ENCODE measurements at regions not wholly inside any gene's neighbourhood (a gene's known extent, or its start where the extent isn't known, plus 50 kb on each side); places are given as distances from the start of the nearest gene placed in this dataset.

- CTCF ChIA-PET = no interaction called here
- Mint-ChIP-seq H3K4me3 (no peak overlapping the region), H3K36me3 (ENCODE audit: low read depth) (no peaks in the 10 kb centered on the region), H3K4me1 (ENCODE audit: low read depth) (no peaks in the 10 kb centered on the region), H3K9me3 (no peaks in the 10 kb centered on the region), H3K27ac (no peak overlapping the region), H3K27me3 (ENCODE audit: low read depth) (no peaks in the 10 kb centered on the region)
- intact Hi-C loops (cut with micrococcal nuclease) = no loop called here
- DNase-seq = no peak
Measured at GRCh38 chr1:195898373-195898772, 709.9 kb downstream of the KCNT2 start.

DNA sequence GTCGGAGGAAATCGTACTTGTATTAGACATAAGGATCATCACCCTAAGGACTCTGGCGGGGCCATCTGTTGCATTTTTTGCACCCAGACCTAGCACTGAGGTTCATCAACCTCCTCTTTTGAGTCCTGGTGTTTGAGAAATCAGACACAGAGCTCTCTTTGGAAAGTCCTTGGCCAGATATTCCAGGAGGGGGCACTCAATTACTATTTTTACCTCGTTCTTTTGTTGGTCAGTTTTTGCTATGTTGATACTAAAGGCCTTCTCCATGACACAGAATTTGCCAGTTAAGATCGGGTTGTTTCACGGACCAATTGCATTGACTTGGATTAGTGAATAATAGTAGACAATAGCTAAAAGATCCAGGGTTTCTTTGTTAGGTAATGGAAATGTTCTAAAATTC lies 711.2 kb downstream of the KCNT2 start:
- no peaks in the 10 kb centered on the region for H3K4me1 Mint-ChIP-seq (ENCODE audit: low read depth)
- no peak overlapping the region for H3K4me3 Mint-ChIP-seq
- no peak overlapping the region for H3K27ac Mint-ChIP-seq
- intact Hi-C loops (cut with micrococcal nuclease) = no loop called here
- CTCF ChIA-PET = no interaction called here
- DNase-seq = no peak
- H3K9me3 Mint-ChIP-seq = peaks cover 3% of the 10 kb centered on the region
- no peaks in the 10 kb centered on the region for H3K27me3 Mint-ChIP-seq (ENCODE audit: low read depth)
- no peaks in the 10 kb centered on the region for H3K36me3 Mint-ChIP-seq (ENCODE audit: low read depth)

GRCh38 chr1:195894411-195894810 lies 713.8 kb downstream of the KCNT2 start:
- no peak overlapping the region for H3K27ac Mint-ChIP-seq
- no peak overlapping the region for H3K4me3 Mint-ChIP-seq
- CTCF ChIA-PET = interaction anchor here (1.2 kb wide), 1 partner anchor 10 kb away, joined by 3 read pairs; no protein-coding TSS in a partner anchor
- intact Hi-C loops (cut with micrococcal nuclease) = no loop called here
- H3K9me3 Mint-ChIP-seq = peaks cover 12% of the 10 kb centered on the region
- H3K4me1 Mint-ChIP-seq (ENCODE audit: low read depth) = no peaks in the 10 kb centered on the region
- no peaks in the 10 kb centered on the region for H3K27me3 Mint-ChIP-seq (ENCODE audit: low read depth)
- DNase-seq = no peak
- no peaks in the 10 kb centered on the region for H3K36me3 Mint-ChIP-seq (ENCODE audit: low read depth)

DNA sequence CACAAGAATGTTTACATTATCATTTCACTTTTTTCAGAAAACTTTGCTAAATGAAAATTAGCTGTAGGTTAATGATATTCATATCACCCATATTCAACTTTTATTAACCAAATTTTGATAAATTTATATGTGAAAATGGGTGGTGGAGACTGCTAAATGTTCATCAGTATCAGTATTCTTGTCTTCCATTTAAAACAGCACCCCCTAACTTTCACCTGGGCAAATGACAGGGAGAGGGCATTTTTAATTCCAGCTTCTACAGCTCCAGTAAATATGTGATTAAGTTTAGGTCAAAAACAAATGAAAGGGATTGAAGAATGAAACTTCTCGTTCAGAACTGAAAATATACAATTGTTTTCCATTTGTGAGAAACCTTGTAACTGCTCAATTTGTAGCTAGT lies 722.2 kb downstream of the KCNT2 start:
- Mint-ChIP-seq H3K36me3 (ENCODE audit: low read depth) (no peaks in the 10 kb centered on the region), H3K27me3 (ENCODE audit: low read depth) (no peaks in the 10 kb centered on the region), H3K4me1 (ENCODE audit: low read depth) (no peaks in the 10 kb centered on the region), H3K9me3 (peaks cover 15% of the 10 kb centered on the region), H3K27ac (no peak overlapping the region), H3K4me3 (no peak overlapping the region)
- no peak for DNase-seq
- CTCF ChIA-PET = no interaction called here
- intact Hi-C loops (cut with micrococcal nuclease) = no loop called here

GRCh38 chr1:195878478-195878877 lies 729.8 kb downstream of the KCNT2 start:
- intact Hi-C loops (cut with micrococcal nuclease) = no loop called here

GRCh38 chr1:195876792-195877191 lies 731.4 kb downstream of the KCNT2 start:
- Mint-ChIP-seq H3K27me3 (ENCODE audit: low read depth) (no peaks in the 10 kb centered on the region), H3K36me3 (ENCODE audit: low read depth) (no peaks in the 10 kb centered on the region), H3K27ac (no peak overlapping the region), H3K4me1 (ENCODE audit: low read depth) (no peaks in the 10 kb centered on the region), H3K9me3 (no peaks in the 10 kb centered on the region), H3K4me3 (no peak overlapping the region)
- no peak for DNase-seq
- intact Hi-C loops (cut with micrococcal nuclease) = no loop called here
- CTCF ChIA-PET = no interaction called here

More at GRCh38 chr1:195878478-195878877, 729.8 kb downstream of the KCNT2 start:
- H3K27me3 Mint-ChIP-seq (ENCODE audit: low read depth) = no peaks in the 10 kb centered on the region
- no peak overlapping the region for H3K27ac Mint-ChIP-seq
- H3K4me1 Mint-ChIP-seq (ENCODE audit: low read depth) = no peaks in the 10 kb centered on the region
- H3K36me3 Mint-ChIP-seq (ENCODE audit: low read depth) = no peaks in the 10 kb centered on the region
- no peaks in the 10 kb centered on the region for H3K9me3 Mint-ChIP-seq
- DNase-seq = no peak
- CTCF ChIA-PET = no interaction called here
- no peak overlapping the region for H3K4me3 Mint-ChIP-seq

- Mint-ChIP-seq H3K9me3 (peaks cover 3% of the 10 kb centered on the region), H3K4me3 (no peak overlapping the region), H3K27ac (no peak overlapping the region), H3K27me3 (ENCODE audit: low read depth) (no peaks in the 10 kb centered on the region), H3K4me1 (ENCODE audit: low read depth) (no peaks in the 10 kb centered on the region), H3K36me3 (ENCODE audit: low read depth) (no peaks in the 10 kb centered on the region)
- CTCF ChIA-PET = no interaction called here
- DNase-seq = no peak
- intact Hi-C loops (cut with micrococcal nuclease) = no loop called here
Measured at GRCh38 chr1:195872376-195872775, 735.9 kb downstream of the KCNT2 start.

DNA sequence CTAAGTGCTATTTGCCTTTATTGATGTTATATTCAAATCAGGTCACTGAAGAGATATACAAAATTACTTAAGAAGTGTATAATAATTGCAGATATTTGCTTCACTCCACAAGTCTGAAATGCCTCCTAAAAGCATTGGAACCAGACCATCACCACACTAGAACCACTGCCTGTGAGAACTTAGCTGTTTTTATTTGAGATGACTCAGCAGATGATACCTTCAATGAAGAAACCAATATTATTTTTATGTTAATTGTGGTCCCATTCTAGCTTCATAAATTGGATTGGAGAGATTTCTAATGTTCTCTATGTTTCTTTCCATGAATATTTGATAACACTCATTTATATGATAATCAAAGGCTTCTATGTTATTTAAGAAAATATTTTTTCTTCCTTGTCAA lies 740.6 kb downstream of the KCNT2 start:
- no peak for DNase-seq
- no peaks in the 10 kb centered on the region for H3K4me1 Mint-ChIP-seq (ENCODE audit: low read depth)
- CTCF ChIA-PET = no interaction called here
- H3K4me3 Mint-ChIP-seq = no peak overlapping the region
- intact Hi-C loops (cut with micrococcal nuclease) = no loop called here
- peaks cover 3% of the 10 kb centered on the region for H3K9me3 Mint-ChIP-seq
- H3K36me3 Mint-ChIP-seq (ENCODE audit: low read depth) = no peaks in the 10 kb centered on the region
- no peak overlapping the region for H3K27ac Mint-ChIP-seq
- no peaks in the 10 kb centered on the region for H3K27me3 Mint-ChIP-seq (ENCODE audit: low read depth)

DNA sequence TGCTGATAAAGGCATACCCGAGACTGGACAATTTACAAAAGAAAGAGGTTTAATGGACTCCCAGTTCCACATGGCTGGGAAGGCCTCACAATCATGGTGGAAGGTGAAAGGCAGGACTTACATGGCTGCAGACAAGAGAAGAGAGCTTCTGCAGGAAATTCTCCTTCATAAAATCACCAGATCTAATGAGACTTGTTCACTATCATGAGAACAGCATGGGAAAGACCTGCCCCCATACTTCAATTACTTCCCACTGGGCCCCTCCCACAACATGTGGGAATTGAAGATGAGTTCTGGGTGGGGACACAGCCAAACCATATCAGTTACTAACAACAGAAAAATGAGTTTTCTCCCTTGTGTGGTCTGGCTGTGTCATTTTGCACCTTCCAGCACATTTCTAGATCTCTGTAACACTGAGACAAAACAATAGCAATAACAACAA lies 741.4 kb downstream of the KCNT2 start:
- H3K27me3 Mint-ChIP-seq (ENCODE audit: low read depth) = no peaks in the 10 kb centered on the region
- H3K4me3 Mint-ChIP-seq = no peak overlapping the region
- intact Hi-C loops (cut with micrococcal nuclease) = no loop called here
- peaks cover 3% of the 10 kb centered on the region for H3K9me3 Mint-ChIP-seq
- H3K27ac Mint-ChIP-seq = no peak overlapping the region
- no peak for DNase-seq
- CTCF ChIA-PET = no interaction called here
- no peaks in the 10 kb centered on the region for H3K4me1 Mint-ChIP-seq (ENCODE audit: low read depth)
- H3K36me3 Mint-ChIP-seq (ENCODE audit: low read depth) = no peaks in the 10 kb centered on the region

DNA sequence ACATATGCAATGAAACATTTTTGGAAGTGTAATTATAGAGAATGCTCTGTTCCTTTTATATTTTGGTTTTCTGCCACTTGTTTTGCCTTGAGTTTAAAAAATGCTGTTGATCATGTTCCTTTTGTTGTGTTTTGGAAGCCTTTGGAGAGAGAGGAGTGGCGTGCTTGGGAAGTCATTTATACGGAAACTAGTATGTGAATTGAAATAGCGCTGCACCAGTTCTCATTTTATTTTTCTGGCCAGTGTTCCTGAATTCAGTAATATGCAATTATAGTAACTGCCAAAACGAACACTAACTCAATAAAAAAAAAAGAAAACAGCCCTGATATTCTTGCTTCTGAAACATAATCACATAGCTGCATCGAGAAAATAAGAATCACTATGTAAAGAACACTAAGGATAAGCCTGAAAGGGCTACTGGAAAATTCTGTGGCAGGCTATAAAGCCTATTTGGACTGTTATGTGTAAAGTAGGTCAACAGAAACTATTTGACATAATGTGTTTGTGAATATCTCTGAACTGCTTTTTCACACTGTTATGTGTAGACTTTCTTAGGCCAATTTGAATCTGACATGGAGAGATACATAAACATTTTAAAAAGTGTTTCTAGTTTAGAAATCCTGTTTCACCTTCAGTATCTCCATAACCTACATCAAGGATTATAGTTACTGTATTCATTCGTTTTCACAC lies 742.0 kb downstream of the KCNT2 start:
- Mint-ChIP-seq H3K27me3 (ENCODE audit: low read depth) (no peaks in the 10 kb centered on the region), H3K4me3 (no peak overlapping the region), H3K27ac (no peak overlapping the region), H3K9me3 (peaks cover 3% of the 10 kb centered on the region), H3K36me3 (ENCODE audit: low read depth) (no peaks in the 10 kb centered on the region), H3K4me1 (ENCODE audit: low read depth) (no peaks in the 10 kb centered on the region)
- no peak for DNase-seq
- CTCF ChIA-PET = no interaction called here
- intact Hi-C loops (cut with micrococcal nuclease) = no loop called here

DNA sequence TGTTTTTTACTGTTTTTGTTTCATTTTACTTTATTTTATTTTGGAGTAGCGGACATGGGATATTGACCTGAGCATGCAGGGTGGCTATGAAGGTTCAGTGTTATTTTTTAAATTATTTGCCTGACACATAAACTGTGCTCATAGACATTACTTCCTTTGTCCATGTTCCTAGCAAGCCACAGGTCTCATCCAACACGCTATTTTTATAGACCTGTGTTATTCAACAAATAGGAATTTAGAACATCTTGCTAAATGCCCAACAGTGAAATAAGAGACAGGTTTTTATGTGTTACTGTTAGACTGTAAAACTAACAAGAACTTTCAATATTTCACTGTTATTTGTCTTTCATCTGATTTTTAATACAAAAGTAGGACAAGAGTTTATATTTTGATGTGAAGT lies 756.4 kb downstream of the KCNT2 start:
- CTCF ChIA-PET = no interaction called here
- H3K9me3 Mint-ChIP-seq = peaks cover 4% of the 10 kb centered on the region
- H3K27me3 Mint-ChIP-seq (ENCODE audit: low read depth) = no peaks in the 10 kb centered on the region
- H3K27ac Mint-ChIP-seq = no peak overlapping the region
- no peak overlapping the region for H3K4me3 Mint-ChIP-seq
- H3K4me1 Mint-ChIP-seq (ENCODE audit: low read depth) = no peaks in the 10 kb centered on the region
- DNase-seq = no peak
- H3K36me3 Mint-ChIP-seq (ENCODE audit: low read depth) = no peaks in the 10 kb centered on the region
- intact Hi-C loops (cut with micrococcal nuclease) = no loop called here

DNA sequence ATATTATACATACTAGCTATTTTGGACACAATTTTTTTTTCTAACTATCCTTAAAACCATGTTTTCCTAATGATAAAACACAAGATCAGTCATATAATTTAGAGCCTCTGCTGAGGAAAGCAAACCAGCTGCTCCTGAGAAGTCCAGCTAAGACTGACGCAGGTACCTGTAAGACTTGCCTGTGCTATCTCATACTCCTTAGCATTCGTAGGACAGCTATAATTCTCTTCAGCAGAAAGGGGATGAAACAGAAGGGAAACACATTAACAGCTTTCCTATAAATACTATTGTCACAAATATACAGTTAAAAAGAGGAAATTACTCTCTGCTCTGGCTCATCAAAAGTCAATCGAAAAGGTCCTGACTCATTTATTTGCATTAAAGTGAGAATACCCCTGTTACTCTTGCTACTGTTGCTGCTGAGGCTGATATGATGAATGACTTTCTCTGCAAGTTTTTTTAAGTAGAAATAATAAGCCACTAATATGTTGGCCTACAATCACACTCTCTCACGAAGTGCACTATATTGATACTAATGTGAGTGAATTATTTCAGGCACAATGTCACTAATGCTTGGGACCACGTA lies 757.1 kb downstream of the KCNT2 start:
- Mint-ChIP-seq H3K4me3 (no peak overlapping the region), H3K36me3 (ENCODE audit: low read depth) (no peaks in the 10 kb centered on the region), H3K27ac (no peak overlapping the region), H3K27me3 (ENCODE audit: low read depth) (no peaks in the 10 kb centered on the region), H3K4me1 (ENCODE audit: low read depth) (no peaks in the 10 kb centered on the region), H3K9me3 (peaks cover 4% of the 10 kb centered on the region)
- CTCF ChIA-PET = interaction anchor here (0.6 kb wide), 1 partner anchor 28 kb away, joined by 3 read pairs; no protein-coding TSS in a partner anchor
- intact Hi-C loops (cut with micrococcal nuclease) = no loop called here
- no peak for DNase-seq

DNA sequence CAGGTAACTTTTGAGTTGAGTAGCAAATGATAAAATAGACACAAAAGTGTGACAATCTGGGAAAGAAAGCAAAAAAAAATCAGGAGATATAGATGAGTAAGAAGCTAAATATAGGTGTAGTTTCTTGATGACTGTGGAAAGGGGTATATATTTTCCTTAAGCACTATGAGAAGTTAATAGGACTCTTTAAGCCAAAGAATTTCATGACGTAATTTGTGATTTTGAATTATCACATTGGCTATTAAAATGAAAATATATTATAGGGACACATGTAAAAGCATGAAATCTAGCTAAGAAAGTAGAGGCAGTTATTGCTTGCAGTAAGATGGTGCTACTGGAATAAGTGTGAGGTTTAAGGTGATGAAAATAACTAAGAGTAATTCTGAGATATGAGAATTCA lies 759.1 kb downstream of the KCNT2 start:
- Mint-ChIP-seq H3K27me3 (ENCODE audit: low read depth) (no peaks in the 10 kb centered on the region), H3K4me1 (ENCODE audit: low read depth) (no peaks in the 10 kb centered on the region)
- CTCF ChIA-PET = no interaction called here

More for the DNA sequence above, 759.1 kb downstream of the KCNT2 start:
- no peak overlapping the region for H3K27ac Mint-ChIP-seq
- intact Hi-C loops (cut with micrococcal nuclease) = no loop called here
- H3K4me3 Mint-ChIP-seq = no peak overlapping the region
- H3K36me3 Mint-ChIP-seq (ENCODE audit: low read depth) = no peaks in the 10 kb centered on the region
- no peak for DNase-seq
- peaks cover 7% of the 10 kb centered on the region for H3K9me3 Mint-ChIP-seq
